Kidney (tissue), 13 donors: ENCODE measurements at regions not wholly inside any gene's neighbourhood (a gene's known extent, or its start where the extent isn't known, plus 50 kb on each side); places are given as distances from the start of the nearest gene placed in this dataset.

Source experiments
- DNase-seq, 5 donors: peaks; one replicate each; pipeline ENCODE4 v3.0.0-alpha.2; 2013 to 2020
- FAIRE-seq: peaks from 2 replicates; lab custom pipeline; 2012; peaks lifted over from hg19 to GRCh38; lab: Jason Lieb, UNC
- H3K27ac ChIP-seq, 2 donors: one replicate each; pipeline ENCODE4 v1.7.0; 2013; ENCODE audit warnings: low read depth in 2 of 2, low read length in 2 of 2, inconsistent platforms in 1 of 2
- H3K27me3 ChIP-seq: one replicate; pipeline ENCODE4 v1.7.1; 2013; ENCODE audit warnings: low read length, inconsistent platforms; ENCODE audit not compliant: control insufficient read depth, insufficient read depth
- H3K36me3 ChIP-seq, 3 donors: one replicate each; pipeline versions ENCODE4 v1.7.0 to v1.7.1; 2013; ENCODE audit warnings: low read length in 3 of 3, control low read depth in 1 of 3, inconsistent platforms in 1 of 3; ENCODE audit not compliant: insufficient read depth in 3 of 3, control insufficient read depth in 2 of 3
- H3K4me1 ChIP-seq, 3 donors: one replicate each; pipeline versions ENCODE4 v1.7.0 to v1.7.1; 2013; ENCODE audit warnings: low read length in 3 of 3, inconsistent platforms in 1 of 3, low read depth in 1 of 3; ENCODE audit not compliant: control insufficient read depth in 2 of 3, insufficient read depth in 2 of 3
- H3K4me3 ChIP-seq, 3 donors: one replicate each; pipeline versions ENCODE4 v1.7.0 to v1.8.1; 2013; ENCODE audit warnings: low read length in 3 of 3, control low read depth in 1 of 3, inconsistent platforms in 1 of 3
- H3K9ac ChIP-seq, 3 donors: one replicate each; pipeline versions ENCODE4 v1.7.0 to v1.7.1; 2013; ENCODE audit warnings: low read length in 3 of 3, control low read depth in 1 of 3, inconsistent platforms in 1 of 3
- H3K9me3 ChIP-seq, 3 donors: one replicate each; pipeline versions ENCODE4 v1.7.0 to v1.7.1; 2013; ENCODE audit warnings: low read length in 3 of 3, control low read depth in 1 of 3, inconsistent platforms in 1 of 3; ENCODE audit not compliant: control insufficient read depth in 2 of 3, insufficient read depth in 1 of 3
- CTCF ChIP-seq: IDR thresholded peaks from 3 replicates; pipeline ENCODE4 v1.5.1; 2012; ENCODE audit warnings: mild to moderate bottlenecking, moderate library complexity, borderline replicate concordance; ENCODE audit not compliant: insufficient read depth; ENCODE audit errors: extremely low read depth
- intact Hi-C: fragments of 100-400 bp; cut with DNase I; formaldehyde crosslinking; loops from one replicate; pipeline ENCODE4 v1.11.1; 2022
- donor health status: control.
- donor health status: control.
- donor health status: control.
- donor health status: control.
- donor health status: control.
- donor health status: DM: yes; HTN: yes; CAD: no.
- donor health status: Normal renal cell carcinoma (clear cell type).

GRCh38 chr11:43242401-43242800 is 69.4 kb upstream of the API5 start:
- H3K9ac ChIP-seq, result no peak overlapping the region
- H3K4me1 ChIP-seq, result peaks cover 0 to 2% (median 0%) of the 10 kb centered on the region in 3 donors
- FAIRE-seq, result no peak
- intact Hi-C loops, result no loop called here
- no peak overlapping the region for H3K4me3 ChIP-seq
- peak in 2 of 5 donors; percentile 48 to 67 for DNase-seq
- H3K36me3 ChIP-seq, result no peaks in the 10 kb centered on the region
- H3K27me3 ChIP-seq, result no peaks in the 10 kb centered on the region
- no peak overlapping the region for H3K27ac ChIP-seq
- H3K9me3 ChIP-seq, result no peaks in the 10 kb centered on the region
- TF ChIP-seq CTCF, result no peak

- Histone ChIP-seq H3K4me3 (no peak overlapping the region), H3K9me3 (no peaks in the 10 kb centered on the region), H3K27me3 (no peaks in the 10 kb centered on the region), H3K27ac (no peak overlapping the region), H3K4me1 (peaks cover 0 to 2% (median 0%) of the 10 kb centered on the region in 3 donors), H3K36me3 (no peaks in the 10 kb centered on the region), H3K9ac (no peak overlapping the region)
- TF ChIP-seq CTCF, result no peak
- FAIRE-seq (no peak), DNase-seq (peak in 4 of 5 donors; percentile 63 to 93 (median 85))
- intact Hi-C loops, result no loop called here
These were observed 67.9 kb upstream of the API5 start for GRCh38 chr11:43243927-43244326.

GRCh38 chr11:43245466-43245865 is 66.3 kb upstream of the API5 start:
- no peak for TF ChIP-seq CTCF
- FAIRE-seq (no peak), DNase-seq (peak in 3 of 5 donors; percentile 62 to 91 (median 69))
- Histone ChIP-seq H3K27me3 (no peaks in the 10 kb centered on the region), H3K4me1 (peaks cover 0 to 2% (median 0%) of the 10 kb centered on the region in 3 donors), H3K36me3 (no peaks in the 10 kb centered on the region), H3K4me3 (no peak overlapping the region), H3K9ac (no peak overlapping the region), H3K27ac (no peak overlapping the region), H3K9me3 (no peaks in the 10 kb centered on the region)
- intact Hi-C loops, result no loop called here

- Histone ChIP-seq H3K27me3 (no peaks in the 10 kb centered on the region), H3K27ac (no peak overlapping the region), H3K9ac (no peak overlapping the region), H3K9me3 (no peaks in the 10 kb centered on the region), H3K4me1 (peaks cover 0 to 2% (median 0%) of the 10 kb centered on the region in 3 donors), H3K36me3 (no peaks in the 10 kb centered on the region), H3K4me3 (no peak overlapping the region)
- FAIRE-seq (no peak), DNase-seq (no peak)
- intact Hi-C loops, result no loop called here
- no peak for TF ChIP-seq CTCF
These were observed 61.5 kb upstream of the API5 start for GRCh38 chr11:43250309-43250708.
